ENCODE measurements at regions not wholly inside any gene's neighbourhood (a gene's known extent, or its start where the extent isn't known, plus 50 kb on each side); places are given as distances from the start of the nearest gene placed in this dataset.
"Not testable (repeated sequence)": the region's sequence is repeated elsewhere in the genome, so short reads cannot be mapped to it uniquely, and the experiment has no call there.

DNA sequence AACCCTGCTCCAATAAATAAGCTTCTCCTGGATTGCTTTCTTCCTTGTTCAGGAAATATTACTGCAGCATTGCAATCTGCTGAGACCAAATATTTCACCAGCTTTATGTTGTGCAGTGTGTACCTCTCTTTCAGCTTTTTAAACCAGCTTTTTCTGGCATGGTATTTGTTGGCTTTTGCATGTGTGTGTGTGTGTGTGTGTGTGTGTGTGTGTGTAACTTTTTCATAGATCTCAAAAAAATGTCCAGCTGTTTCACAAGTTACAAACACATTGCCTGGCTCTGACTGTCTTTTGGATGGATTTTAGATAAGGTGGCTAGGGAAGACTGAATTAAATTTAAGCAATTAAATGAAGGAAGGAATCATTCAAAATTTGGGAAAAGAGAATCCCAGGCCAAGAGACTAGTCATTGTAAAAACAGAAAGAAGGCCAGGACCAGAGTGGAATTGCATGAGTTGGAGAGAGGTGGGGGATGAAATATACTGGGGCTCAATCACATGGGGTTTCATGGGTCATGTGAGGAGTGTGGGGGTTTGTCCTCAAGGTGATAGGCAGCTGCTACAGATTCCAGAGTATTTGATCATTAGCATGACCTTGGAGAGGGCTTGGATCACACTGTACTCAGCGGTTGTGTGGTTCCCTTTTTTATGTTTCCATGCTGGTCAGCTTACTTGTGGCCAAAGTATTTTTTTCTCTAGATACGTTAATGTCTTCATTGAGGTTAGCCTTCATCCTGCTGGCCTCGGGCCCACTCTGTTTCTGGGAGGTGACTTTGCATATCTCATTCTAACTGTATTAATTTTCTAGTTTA is 357.7 kb upstream of the BOD1L1 start:
- DNase-seq (ENCODE audit: low read depth) = peak; percentile 90

DNA sequence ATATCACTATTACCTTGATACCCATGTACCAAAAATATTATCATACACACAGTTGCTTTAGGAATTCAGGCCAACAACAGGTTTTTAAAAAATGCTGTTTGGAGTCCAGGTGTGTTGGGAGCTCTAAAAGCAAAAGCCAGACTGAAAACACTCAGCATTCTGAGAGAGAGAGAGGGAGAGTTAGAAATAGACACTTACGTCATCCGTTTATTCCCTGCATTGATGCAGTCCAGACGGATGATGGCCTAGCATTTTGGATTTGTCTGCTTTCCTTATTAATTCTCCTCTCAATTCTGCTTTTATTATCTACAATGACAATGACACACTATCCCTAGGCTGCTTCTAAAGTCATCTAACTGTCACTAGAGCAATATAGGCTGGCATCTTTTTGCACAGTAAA is 358.3 kb upstream of the BOD1L1 start:
- peak; percentile 48 for DNase-seq (ENCODE audit: low read depth)

GRCh38 chr4:13986548-13986947 is 359.0 kb upstream of the BOD1L1 start:
- DNase-seq (ENCODE audit: low read depth) = no peak

GRCh38 chr4:13988353-13989305 is 361.1 kb upstream of the BOD1L1 start:
- DNase-seq (ENCODE audit: low read depth) = peak; percentile 94

GRCh38 chr4:13989501-13989900 is 362.0 kb upstream of the BOD1L1 start:
- DNase-seq (ENCODE audit: low read depth) = peak; percentile 63

- peak; percentile 97 for DNase-seq (ENCODE audit: low read depth)
Observed at GRCh38 chr4:13990596-13991589, 363.4 kb upstream of the BOD1L1 start.

GRCh38 chr4:13992041-13992440 is 364.5 kb upstream of the BOD1L1 start:
- peak; percentile 71 for DNase-seq (ENCODE audit: low read depth)

- DNase-seq (ENCODE audit: low read depth) = peak; percentile 79
Observed at GRCh38 chr4:13992975-13993520, 365.5 kb upstream of the BOD1L1 start.

DNA sequence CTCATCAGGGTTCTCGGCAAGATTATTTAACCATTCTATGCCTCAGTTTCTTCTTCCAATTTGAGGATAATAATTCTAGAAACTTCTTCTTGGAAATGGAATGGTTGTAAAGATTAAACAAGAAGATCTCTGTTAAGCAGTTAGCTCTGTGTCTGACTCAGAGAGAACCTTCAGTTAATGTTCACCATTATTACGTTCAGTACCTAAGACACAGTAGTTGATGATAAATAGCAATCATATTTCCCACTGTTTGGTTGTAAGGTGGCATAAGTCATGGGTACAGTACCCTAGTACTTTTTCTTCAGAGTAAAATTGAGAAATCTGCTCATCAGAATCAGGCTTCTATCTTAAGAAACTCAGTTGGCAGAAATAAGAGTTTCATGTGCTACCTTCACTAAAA is 366.5 kb upstream of the BOD1L1 start:
- DNase-seq (ENCODE audit: low read depth) = peak; percentile 91

DNA sequence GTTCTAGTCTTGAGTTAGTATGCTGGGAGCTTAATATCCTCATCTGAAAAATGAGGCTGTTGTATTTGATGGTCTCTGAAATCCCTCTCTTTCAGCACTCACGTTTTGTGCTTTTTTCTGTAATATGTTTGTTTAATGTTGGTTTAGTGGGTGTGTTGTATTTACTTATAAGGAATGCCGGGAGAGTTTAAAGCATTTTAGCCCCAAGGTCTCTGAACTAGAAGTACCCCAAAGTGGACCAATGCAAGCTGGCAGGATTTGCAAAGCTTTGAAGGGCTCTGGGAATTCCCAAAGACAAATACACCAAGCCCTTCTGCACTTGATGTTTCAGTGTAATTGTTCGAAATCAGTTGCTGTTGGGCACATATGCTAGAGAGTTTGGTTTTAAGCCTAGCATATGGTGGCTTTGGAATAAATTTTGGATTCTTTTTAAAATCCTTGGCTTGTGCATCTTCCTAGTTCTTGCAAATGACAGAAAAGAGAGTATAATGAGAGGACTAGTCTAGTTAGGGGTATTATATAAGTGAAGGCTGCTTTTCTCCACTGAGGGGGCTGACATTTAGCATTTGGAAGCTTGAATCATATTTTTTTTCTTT is 371.4 kb upstream of the BOD1L1 start:
- no peak for DNase-seq (ENCODE audit: low read depth)

DNA sequence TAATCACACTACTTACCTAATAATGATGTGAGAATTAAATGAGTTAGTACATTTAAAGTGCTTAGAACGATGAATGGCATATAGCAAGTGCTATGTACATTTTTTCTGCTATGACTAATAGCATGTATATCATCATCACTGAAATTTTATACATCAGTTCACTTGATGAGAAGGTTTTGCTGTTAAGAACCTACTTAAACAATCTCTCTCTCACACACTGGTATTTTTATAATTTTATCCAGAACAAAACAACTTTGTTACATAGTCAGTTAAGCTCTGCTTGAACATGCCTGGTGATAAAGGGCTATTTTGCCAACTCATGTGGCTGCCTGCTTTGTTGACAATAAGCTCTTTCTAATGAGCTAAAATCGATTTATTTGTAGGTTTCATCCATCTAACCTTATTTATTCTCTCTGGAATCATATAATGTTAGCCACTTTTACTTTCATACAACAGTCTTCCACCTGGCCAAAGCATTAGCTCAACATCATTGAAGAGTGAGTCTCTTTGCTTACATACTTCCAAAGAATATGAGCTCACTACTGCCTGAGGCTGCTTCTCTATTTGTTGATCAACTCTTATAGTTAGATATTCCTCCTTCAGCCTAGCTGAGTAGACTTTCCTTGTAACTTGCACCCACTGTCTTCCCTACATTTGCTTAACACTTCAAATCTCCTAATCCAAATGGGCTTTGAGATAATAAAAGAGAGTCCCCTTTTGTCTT is 372.7 kb upstream of the BOD1L1 start:
- DNase-seq (ENCODE audit: low read depth) = no peak

DNA sequence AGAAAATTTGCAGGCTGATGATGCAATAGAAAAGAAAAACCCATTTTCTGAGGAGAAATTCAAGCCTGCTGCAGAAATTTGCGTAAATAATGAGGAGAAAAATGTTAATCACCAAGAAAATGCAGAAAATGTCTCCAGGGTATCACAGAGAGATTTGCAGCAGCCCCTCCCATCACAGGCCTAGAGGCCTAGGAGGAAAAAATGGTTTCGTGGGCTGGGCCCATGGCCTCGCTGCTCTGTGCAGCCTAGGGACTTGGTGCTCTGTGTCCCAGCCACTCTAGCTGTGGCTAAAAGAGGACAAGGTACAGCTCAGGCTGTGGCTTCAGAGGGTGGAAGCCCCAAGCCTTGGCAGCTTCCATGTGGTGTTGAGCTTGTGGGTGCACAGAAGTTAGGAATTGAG is 374.8 kb upstream of the BOD1L1 start:
- DNase-seq (ENCODE audit: low read depth) = not testable (repeated sequence)

DNA sequence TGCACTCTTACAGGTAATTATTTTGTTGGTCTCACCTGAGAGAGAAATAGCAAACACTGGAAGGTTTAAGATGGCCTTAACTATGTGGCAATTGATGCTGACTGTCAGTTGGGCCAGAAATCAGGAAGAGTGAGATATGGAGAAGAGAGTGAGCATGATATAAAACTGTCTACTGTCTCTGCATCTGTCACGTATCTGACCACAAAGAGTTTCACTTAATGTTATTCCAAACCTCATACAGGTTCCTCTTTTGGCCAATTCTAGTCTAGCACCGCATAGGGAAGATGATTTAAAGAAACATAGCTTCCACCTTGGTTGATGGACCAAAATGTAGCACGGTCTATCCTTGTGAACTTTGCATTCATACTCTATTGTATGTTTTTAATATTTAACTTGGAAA is 381.0 kb upstream of the BOD1L1 start:
- no peak for DNase-seq (ENCODE audit: low read depth)

DNA sequence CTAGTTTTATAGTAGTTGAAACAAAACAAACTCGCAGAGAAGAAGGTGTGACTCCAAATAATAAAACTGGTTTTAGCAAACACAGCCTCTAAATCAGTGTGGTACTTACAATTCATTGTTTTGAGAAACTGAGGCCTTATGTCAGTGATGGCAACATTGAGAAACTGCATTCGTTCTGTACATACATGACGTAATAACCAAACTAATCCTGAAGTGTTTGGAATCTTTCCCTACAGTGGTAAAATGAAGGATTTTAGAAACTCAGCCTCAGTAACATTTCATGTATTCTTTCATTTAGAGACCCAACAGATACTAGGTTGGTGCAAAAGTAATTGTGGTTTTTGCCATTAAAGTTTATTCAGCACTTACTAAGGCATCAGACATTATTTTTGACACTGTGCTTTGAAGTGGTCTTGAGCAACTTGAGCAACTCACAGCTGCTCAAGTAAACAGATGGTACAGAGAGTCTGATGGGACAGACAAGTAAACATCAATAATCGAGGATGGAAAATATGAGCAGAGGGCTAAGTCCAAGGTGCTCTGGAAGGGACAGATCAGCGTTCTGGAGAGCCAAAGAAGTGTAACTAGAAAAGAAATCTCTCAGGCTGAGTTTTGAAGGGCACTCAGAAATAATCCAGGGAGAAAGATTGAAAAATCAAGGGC is 390.8 kb upstream of the BOD1L1 start:
- no peak for DNase-seq (ENCODE audit: low read depth)

DNA sequence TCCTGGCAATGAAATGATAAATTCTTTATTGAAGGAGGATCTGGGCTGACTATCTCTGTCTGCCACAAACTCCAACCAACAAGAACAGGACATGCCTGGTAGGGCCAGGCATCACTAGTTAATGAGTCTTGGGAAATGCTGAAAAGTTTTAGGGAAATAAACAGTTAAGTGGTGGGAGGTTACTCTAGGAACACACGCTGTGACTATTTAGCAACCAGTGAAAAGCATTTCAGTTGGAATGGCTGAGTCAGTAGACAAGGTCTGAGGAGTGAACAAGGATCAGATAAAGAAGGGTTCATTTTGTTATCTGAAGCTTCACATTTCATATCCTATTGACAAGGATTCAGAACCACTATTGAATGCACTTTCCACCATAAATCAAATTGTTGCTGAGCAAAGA is 394.9 kb upstream of the BOD1L1 start:
- DNase-seq (ENCODE audit: low read depth) = peak; percentile 80

GRCh38 chr4:14023036-14023435 is 395.5 kb upstream of the BOD1L1 start:
- DNase-seq (ENCODE audit: low read depth) = no peak

- no peak for DNase-seq (ENCODE audit: low read depth)
Observed at GRCh38 chr4:14023896-14024295, 396.4 kb upstream of the BOD1L1 start.

GRCh38 chr4:14025111-14025510 is 397.6 kb upstream of the BOD1L1 start:
- no peak for DNase-seq (ENCODE audit: low read depth)

DNA sequence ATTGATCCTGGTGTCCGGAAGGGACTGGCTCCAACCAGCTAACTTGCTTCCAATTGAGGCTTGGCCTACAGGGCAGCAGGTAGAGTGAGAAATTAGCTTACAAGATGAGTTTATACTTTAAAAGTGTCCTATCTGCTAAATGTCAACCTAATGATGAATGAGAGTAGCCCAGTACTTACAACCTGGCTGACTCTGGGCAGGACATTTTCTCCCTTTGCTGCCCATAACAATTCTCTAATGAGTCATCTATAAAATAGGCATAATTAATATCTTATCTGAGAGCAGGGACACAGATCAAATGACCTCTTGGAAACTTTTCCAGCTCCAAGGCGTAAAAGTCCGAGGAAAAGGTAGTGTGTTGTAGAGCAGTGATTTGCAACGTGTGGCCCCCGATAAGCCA is 398.4 kb upstream of the BOD1L1 start:
- no peak for DNase-seq (ENCODE audit: low read depth)

- DNase-seq (ENCODE audit: low read depth) = no peak
Observed at GRCh38 chr4:14028862-14029261, 401.3 kb upstream of the BOD1L1 start.

All from renal cortical epithelial cell (primary cell).